Endothelial cell (in vitro differentiated cells): ENCODE measurements at regions not wholly inside any gene's neighbourhood (a gene's known extent, or its start where the extent isn't known, plus 50 kb on each side); places are given as distances from the start of the nearest gene placed in this dataset.

Experiments
- DNase-seq: peaks from one replicate; pipeline ENCODE4 v3.0.0; 2021; ENCODE audit warnings: low spot score
- H3K27ac Mint-ChIP-seq: one replicate; pipeline ENCODE4 v1.8.0; 2021; ENCODE audit warnings: mixed read lengths, inconsistent platforms; ENCODE audit not compliant: unreplicated experiment
- H3K27me3 Mint-ChIP-seq: one replicate; pipeline ENCODE4 v1.8.0; 2021; ENCODE audit warnings: mild to moderate bottlenecking, moderate library complexity, mixed read lengths, inconsistent platforms; ENCODE audit not compliant: unreplicated experiment
- H3K36me3 Mint-ChIP-seq: one replicate; pipeline ENCODE4 v1.8.0; 2021; ENCODE audit warnings: mild to moderate bottlenecking, low read depth, mixed read lengths, inconsistent platforms; ENCODE audit not compliant: unreplicated experiment
- H3K4me1 Mint-ChIP-seq: one replicate; pipeline ENCODE4 v1.8.0; 2021; ENCODE audit warnings: mild to moderate bottlenecking, mixed read lengths, inconsistent platforms; ENCODE audit not compliant: unreplicated experiment
- H3K4me3 Mint-ChIP-seq: one replicate; pipeline ENCODE4 v1.8.0; 2021; ENCODE audit warnings: mild to moderate bottlenecking, mixed read lengths, inconsistent platforms; ENCODE audit not compliant: unreplicated experiment
- H3K9me3 Mint-ChIP-seq: one replicate; pipeline ENCODE4 v1.8.0; 2021; ENCODE audit warnings: mixed read lengths, inconsistent platforms; ENCODE audit not compliant: unreplicated experiment
- TF ChIP-seq, protein P1 (sequence below): fragments of 200-600 bp; sonication (generic); IDR thresholded peaks from one replicate; pipeline ENCODE4 v1.5.0; 2021; ENCODE audit warnings: antibody characterized with exemption; ENCODE audit not compliant: unreplicated experiment

- Mint-ChIP-seq H3K27me3 (peaks cover 1% of the 10 kb centered on the region), H3K27ac (peak overlapping the region; percentile 55), H3K4me1 (peaks cover 43% of the 10 kb centered on the region), H3K36me3 (no peaks in the 10 kb centered on the region), H3K4me3 (no peak overlapping the region), H3K9me3 (no peaks in the 10 kb centered on the region)
- TF ChIP-seq, protein P1, sequence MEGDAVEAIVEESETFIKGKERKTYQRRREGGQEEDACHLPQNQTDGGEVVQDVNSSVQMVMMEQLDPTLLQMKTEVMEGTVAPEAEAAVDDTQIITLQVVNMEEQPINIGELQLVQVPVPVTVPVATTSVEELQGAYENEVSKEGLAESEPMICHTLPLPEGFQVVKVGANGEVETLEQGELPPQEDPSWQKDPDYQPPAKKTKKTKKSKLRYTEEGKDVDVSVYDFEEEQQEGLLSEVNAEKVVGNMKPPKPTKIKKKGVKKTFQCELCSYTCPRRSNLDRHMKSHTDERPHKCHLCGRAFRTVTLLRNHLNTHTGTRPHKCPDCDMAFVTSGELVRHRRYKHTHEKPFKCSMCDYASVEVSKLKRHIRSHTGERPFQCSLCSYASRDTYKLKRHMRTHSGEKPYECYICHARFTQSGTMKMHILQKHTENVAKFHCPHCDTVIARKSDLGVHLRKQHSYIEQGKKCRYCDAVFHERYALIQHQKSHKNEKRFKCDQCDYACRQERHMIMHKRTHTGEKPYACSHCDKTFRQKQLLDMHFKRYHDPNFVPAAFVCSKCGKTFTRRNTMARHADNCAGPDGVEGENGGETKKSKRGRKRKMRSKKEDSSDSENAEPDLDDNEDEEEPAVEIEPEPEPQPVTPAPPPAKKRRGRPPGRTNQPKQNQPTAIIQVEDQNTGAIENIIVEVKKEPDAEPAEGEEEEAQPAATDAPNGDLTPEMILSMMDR: no peak
- DNase-seq: no peak
Measured at GRCh38 chr6:139538366-139538765, 163.9 kb upstream of the CITED2 start.

DNA sequence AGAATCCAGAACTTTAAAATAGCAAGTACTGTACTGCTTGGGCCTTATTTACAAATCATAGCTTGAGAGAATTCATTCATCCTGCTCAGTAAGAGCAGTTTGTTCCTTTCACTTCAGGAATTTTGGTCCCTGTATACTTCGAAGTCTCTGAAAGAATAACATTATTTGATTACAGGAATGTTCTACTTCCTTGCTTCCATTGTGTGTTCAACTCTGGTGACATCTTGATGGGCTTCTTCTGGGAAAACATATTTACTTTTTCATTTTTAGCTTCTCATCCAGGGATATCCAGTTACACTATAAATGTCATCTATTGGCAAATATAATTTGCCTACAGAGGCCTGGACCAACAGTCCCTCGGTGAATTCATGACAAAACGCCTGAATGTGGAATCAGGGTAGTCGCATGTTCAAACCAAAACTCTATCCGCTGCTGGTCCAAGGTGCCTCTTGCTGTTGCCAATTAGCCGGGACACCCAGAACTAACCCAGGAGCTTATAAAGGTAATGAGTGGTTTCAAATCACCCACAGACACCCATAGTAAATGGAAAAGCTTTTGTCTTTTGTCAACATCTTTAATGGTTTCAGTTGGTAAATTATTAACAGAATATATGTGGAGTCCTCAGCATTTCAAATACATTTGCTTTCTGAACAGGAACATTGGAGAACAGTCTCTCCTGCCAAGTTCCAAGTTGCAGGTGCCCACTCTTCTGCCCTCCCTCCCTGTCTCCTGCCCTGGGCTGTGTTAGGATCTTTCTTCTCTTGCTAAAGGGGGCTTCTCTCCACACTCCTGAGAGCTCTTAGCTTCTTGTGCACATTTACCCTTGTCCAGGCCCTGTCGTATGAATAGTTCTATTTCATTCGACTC is 162.5 kb upstream of the CITED2 start:
- H3K36me3 Mint-ChIP-seq: no peaks in the 10 kb centered on the region
- peaks cover 1% of the 10 kb centered on the region for H3K27me3 Mint-ChIP-seq
- no peaks in the 10 kb centered on the region for H3K9me3 Mint-ChIP-seq
- TF ChIP-seq, protein P1: no peak
- no peak for DNase-seq
- peaks cover 44% of the 10 kb centered on the region for H3K4me1 Mint-ChIP-seq
- peak overlapping the region; percentile 10 for H3K27ac Mint-ChIP-seq
- H3K4me3 Mint-ChIP-seq: no peak overlapping the region

DNA sequence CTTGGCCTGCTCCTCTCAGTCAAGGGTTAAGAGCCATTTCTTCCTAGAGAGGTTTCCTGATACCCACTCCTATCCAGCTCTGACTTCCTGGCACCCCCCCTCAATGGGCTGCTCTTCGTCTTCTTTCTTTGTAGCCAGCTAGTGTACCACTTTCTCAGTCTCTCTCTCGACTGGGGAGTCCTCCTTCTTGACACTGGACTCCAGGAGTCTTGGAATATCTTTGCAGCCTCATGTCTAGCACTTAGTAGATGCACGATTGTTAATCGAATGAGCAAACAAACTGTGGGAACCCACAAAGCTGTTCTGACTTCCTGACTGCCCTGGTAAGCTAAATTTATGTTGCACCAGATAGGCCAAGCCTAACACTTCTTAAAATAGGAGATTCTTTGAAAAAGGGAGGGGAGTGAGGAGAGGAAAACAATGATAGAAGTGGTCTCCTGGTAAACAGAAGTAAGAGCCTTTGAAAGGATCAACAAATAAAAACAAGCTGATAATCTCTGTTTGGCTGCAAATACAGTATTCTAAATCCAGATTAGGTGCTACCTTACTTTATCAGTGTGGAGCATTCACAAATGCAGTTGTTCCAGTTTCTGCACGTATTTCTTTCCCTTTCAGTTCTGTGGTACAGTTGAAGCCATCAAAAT is 160.1 kb upstream of the CITED2 start:
- Mint-ChIP-seq H3K9me3 (no peaks in the 10 kb centered on the region), H3K27ac (no peak overlapping the region), H3K4me3 (no peak overlapping the region), H3K4me1 (peaks cover 30% of the 10 kb centered on the region), H3K27me3 (peaks cover 1% of the 10 kb centered on the region), H3K36me3 (no peaks in the 10 kb centered on the region)
- TF ChIP-seq, protein P1: no peak
- DNase-seq: no peak

DNA sequence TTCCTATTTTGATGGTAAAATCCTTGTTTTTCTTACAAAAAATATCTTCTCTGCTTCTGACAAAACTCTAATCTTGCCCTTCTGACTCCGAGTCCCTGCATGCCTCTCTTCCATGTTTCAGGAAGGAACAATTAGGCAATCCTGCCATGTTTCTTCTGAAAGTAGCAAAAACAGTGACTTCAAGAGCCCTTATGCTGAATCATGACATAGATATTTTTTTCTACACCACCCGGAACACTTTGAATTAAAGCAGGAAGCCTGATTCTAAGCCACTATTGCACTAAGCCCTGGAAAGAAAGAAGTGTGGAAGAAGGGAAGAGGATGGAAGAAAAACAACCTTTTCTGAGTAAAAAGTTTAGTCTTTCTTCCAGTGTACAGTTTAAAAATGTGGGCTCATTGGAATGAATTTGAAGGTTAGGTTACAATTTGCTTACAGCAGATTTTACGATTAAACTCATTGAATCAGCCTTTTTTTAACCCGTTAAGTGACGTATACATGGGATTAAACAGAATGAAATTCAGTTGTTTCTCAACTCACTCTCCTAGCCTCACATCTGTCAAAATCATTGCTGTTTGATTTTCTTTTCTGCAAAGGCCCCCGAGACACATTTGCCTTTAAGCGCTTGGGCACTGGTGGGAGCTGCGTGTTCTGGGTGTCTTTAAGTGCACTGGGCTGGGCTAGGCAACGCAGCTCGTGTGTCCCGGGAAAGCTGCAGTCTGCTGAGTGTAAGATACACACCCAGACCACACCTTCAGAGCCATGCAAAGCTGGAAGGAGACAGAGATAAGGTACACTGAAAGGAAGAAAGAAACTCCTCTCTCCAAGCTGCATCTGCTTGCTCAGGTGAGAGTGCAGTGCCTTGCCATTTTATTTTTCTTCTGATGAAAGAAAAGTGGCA is 159.4 kb upstream of the CITED2 start:
- no peak overlapping the region for H3K27ac Mint-ChIP-seq
- no peak overlapping the region for H3K4me3 Mint-ChIP-seq
- no peaks in the 10 kb centered on the region for H3K36me3 Mint-ChIP-seq
- peaks cover 1% of the 10 kb centered on the region for H3K27me3 Mint-ChIP-seq
- H3K4me1 Mint-ChIP-seq: peaks cover 27% of the 10 kb centered on the region
- TF ChIP-seq, protein P1: no peak
- DNase-seq: no peak
- no peaks in the 10 kb centered on the region for H3K9me3 Mint-ChIP-seq
